Gastroesophageal sphincter (tissue), 4 donors: ENCODE measurements at regions not wholly inside any gene's neighbourhood (a gene's known extent, or its start where the extent isn't known, plus 50 kb on each side); places are given as distances from the start of the nearest gene placed in this dataset.

Experiments used
- ATAC-seq: fragments of 150-250 bp; one replicate; pipeline ENCODE4 v1.9.1; 2016; ENCODE audit warnings: mild to moderate bottlenecking, moderate library complexity
- H3K27ac ChIP-seq, 4 donors: fragments of 200-600 bp; sonication (generic) in 3 of 4; 1 replicate in 3 of 4; 2 replicates in 1 of 4; pipeline ENCODE4 v1.5.1; 2016 to 2019
- H3K27me3 ChIP-seq: fragments of 200-600 bp; sonication (generic); one replicate; pipeline ENCODE4 v1.5.1; 2019
- H3K36me3 ChIP-seq, 2 donors: fragments of 200-600 bp; sonication (generic); one replicate each; pipeline ENCODE4 v1.5.1; 2019; ENCODE audit warnings: control low read depth in 1 of 2
- H3K4me1 ChIP-seq, 3 donors: fragments of 200-600 bp; sonication (generic); 1 replicate in 2 of 3; 2 replicates in 1 of 3; pipeline ENCODE4 v1.5.1; 2016 to 2019; ENCODE audit warnings: control low read depth in 2 of 3
- H3K4me3 ChIP-seq, 2 donors: fragments of 200-600 bp; sonication (generic); one replicate each; pipeline ENCODE4 v1.5.1; 2019; ENCODE audit warnings: mild to moderate bottlenecking in 1 of 2, moderate library complexity in 1 of 2
- H3K9me3 ChIP-seq, 3 donors: fragments of 200-600 bp; sonication (generic); one replicate each; pipeline ENCODE4 v1.5.1; 2017 to 2019; ENCODE audit warnings: control low read depth in 2 of 3
- CTCF ChIP-seq, 4 experiments: fragments of 200-600 bp in 2 of 4; fragments of 450-650 bp in 2 of 4; sonication (generic) in 1 of 4; IDR thresholded peaks; one replicate each; pipeline ENCODE4 v1.5.1; 2017 to 2019; ENCODE audit warnings: antibody characterized with exemption in 4 of 4, mild to moderate bottlenecking in 2 of 4, moderate library complexity in 2 of 4
- EP300 ChIP-seq: sonication (generic); formaldehyde crosslinking; IDR thresholded peaks from one replicate; pipeline ENCODE4 v1.6.1; 2017; ENCODE audit warnings: antibody characterized with exemption, mild to moderate bottlenecking
- POLR2A ChIP-seq, 2 donors: fragments of 450-650 bp; IDR thresholded peaks; one replicate each; pipeline ENCODE4 v1.6.1; 2017; ENCODE audit warnings: antibody characterized with exemption in 2 of 2, mild to moderate bottlenecking in 2 of 2, moderate library complexity in 1 of 2
- POLR2AphosphoS5 ChIP-seq: sonication (generic); formaldehyde crosslinking; IDR thresholded peaks from one replicate; pipeline ENCODE4 v1.6.1; 2017; ENCODE audit warnings: antibody characterized with exemption
- WGBS, 2 donors: methylation state at CpG; one replicate each; pipeline ENCODE4 v1.1.5; 2018; ENCODE audit warnings: low coverage in 1 of 2; 5-methylcytosine and 5-hydroxymethylcytosine counted together

GRCh38 chr11:119560961-119561360, 138.0 kb upstream of the THY1 start:
- Histone ChIP-seq H3K36me3 (no peaks in the 10 kb centered on the region), H3K4me1 (no peaks in the 10 kb centered on the region), H3K27me3 (no peaks in the 10 kb centered on the region), H3K27ac (no peak overlapping the region), H3K9me3 (peaks cover 0 to 4% (median 0%) of the 10 kb centered on the region in 3 donors), H3K4me3 (no peak overlapping the region)
- TF ChIP-seq POLR2AphosphoS5 = no peak
- TF ChIP-seq EP300 = no peak
- TF ChIP-seq POLR2A (IDR thresholded peaks at IDR 0.05) = no peak
- TF ChIP-seq CTCF (IDR thresholded peaks at IDR 0.05) = no peak
- WGBS, 2 donors = no CpG with 5 or more reads among the region's 4 CpGs
- no peak for ATAC-seq

GRCh38 chr11:119560291-119560690, 137.3 kb upstream of the THY1 start:
- Histone ChIP-seq H3K27ac (no peak overlapping the region), H3K27me3 (no peaks in the 10 kb centered on the region), H3K4me3 (no peak overlapping the region), H3K4me1 (no peaks in the 10 kb centered on the region), H3K9me3 (peaks cover 0 to 4% (median 0%) of the 10 kb centered on the region in 3 donors), H3K36me3 (no peaks in the 10 kb centered on the region)
- no peak for ATAC-seq
- WGBS, 2 donors = no CpG with 5 or more reads among the region's 6 CpGs
- TF ChIP-seq CTCF (IDR thresholded peaks at IDR 0.05) (no peak), POLR2AphosphoS5 (no peak), POLR2A (IDR thresholded peaks at IDR 0.05) (no peak), EP300 (no peak)

- Histone ChIP-seq H3K9me3 (peaks cover 0 to 15% (median 0%) of the 10 kb centered on the region in 3 donors), H3K27ac (no peak overlapping the region), H3K27me3 (no peaks in the 10 kb centered on the region), H3K36me3 (no peaks in the 10 kb centered on the region), H3K4me1 (no peaks in the 10 kb centered on the region), H3K4me3 (no peak overlapping the region)
- no peak for TF ChIP-seq POLR2A (IDR thresholded peaks at IDR 0.05)
- no peak for TF ChIP-seq CTCF (IDR thresholded peaks at IDR 0.05)
- no peak for TF ChIP-seq EP300
- no peak for TF ChIP-seq POLR2AphosphoS5
- no peak for ATAC-seq
Observed at GRCh38 chr11:119552106-119552485, 129.1 kb upstream of the THY1 start.

DNA sequence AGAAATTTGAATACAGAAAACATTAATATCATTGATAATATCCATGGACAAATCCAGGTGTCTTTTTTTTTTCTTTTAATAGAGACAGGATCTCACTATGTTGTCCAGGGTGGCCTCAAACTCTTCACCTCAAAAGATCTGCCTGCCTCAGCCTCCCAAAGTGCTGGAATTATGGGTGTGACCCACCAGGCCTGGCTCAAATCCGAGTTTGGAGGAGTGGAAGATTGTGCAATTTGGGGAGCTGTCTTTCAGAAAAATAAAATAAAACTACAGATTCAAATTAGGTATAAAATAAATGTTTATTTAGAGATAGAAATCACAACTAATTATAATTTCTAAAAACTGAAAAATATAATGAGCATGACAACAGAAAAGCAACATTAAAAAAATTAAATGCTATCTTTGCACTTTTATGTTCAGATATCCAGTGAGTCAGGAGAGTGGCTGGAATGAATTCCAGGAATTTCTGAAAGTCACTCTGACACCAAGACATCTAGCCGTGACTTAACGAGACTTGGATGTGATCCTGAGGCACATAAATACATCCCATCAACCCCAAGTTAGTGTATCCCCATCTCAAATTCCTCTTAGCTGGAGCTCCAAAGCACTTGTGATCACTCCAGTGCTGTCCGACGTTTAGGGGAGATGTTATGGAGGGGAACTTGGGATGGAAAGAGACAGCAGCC, 128.6 kb upstream of the THY1 start:
- Histone ChIP-seq H3K4me3 (no peak overlapping the region), H3K36me3 (no peaks in the 10 kb centered on the region), H3K4me1 (no peaks in the 10 kb centered on the region), H3K27me3 (no peaks in the 10 kb centered on the region), H3K27ac (no peak overlapping the region), H3K9me3 (peaks cover 0 to 13% (median 0%) of the 10 kb centered on the region in 3 donors)
- 62 to 82% methylated on average over 4 of the region's 5 CpGs for WGBS, 2 donors
- TF ChIP-seq EP300 (no peak), CTCF (IDR thresholded peaks at IDR 0.05) (no peak), POLR2A (IDR thresholded peaks at IDR 0.05) (no peak), POLR2AphosphoS5 (no peak)
- no peak for ATAC-seq

DNA sequence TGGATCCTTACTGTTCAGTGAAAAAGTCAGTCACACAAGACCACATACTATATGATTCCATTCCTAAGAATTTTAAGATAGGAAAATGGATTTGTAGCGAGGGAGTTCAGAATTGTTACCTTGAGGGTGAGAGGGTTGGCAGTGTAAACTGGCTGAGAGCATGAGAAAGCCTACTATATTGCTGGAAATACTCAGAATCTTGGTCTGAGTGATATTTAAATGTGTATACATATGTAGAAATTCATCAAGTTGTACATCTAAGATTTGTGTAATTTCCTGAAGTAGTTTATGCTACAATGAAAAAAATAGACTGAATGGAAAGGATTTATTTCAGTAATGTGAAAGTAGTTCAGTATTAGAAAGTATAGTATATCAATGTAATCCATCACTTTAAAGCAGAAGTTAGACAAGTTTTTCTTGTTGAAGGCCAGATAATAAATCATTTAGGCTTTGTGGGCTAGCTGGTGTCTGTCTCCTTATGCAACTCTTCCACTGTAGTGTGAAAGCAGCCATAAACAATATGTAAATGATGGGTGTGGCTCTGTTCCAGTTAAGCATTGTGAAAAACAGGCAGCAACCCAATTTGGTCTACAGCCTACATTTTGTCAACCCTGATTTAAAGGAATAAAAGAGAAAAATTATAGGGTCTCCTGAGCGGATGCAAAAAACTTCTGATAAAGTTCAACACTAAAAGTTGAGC, 127.2 kb upstream of the THY1 start:
- ATAC-seq = no peak
- Histone ChIP-seq H3K9me3 (peaks cover 0 to 11% (median 0%) of the 10 kb centered on the region in 3 donors), H3K27me3 (no peaks in the 10 kb centered on the region), H3K36me3 (no peaks in the 10 kb centered on the region), H3K4me3 (no peak overlapping the region), H3K27ac (no peak overlapping the region), H3K4me1 (no peaks in the 10 kb centered on the region)
- TF ChIP-seq EP300 (no peak), POLR2A (IDR thresholded peaks at IDR 0.05) (no peak), CTCF (IDR thresholded peaks at IDR 0.05) (no peak), POLR2AphosphoS5 (no peak)
- WGBS, 2 donors = 25 to 50% methylated on average over 2 of the region's 2 CpGs
